Stimulated activated CD4-positive, alpha-beta T cell treated with anti-CD3 and anti-CD28 coated beads, TNF-alpha, amount 100 ng/mL, for 48 hours (primary cell): ENCODE measurements at regions not wholly inside any gene's neighbourhood (a gene's known extent, or its start where the extent isn't known, plus 50 kb on each side); places are given as distances from the start of the nearest gene placed in this dataset.
"Not testable (repeated sequence)": the region's sequence is repeated elsewhere in the genome, so short reads cannot be mapped to it uniquely, and the experiment has no call there.

Experiments used
- DNase-seq, 3 donors: peaks; one replicate each; pipeline ENCODE4 v3.0.0-alpha.2; 2020; ENCODE audit warnings: low read depth in 3 of 3

- DNase-seq, result no peak
These were observed 162.8 kb downstream of the SMAD6 start for GRCh38 chr15:66864871-66865281.

- no peak for DNase-seq
These were observed 163.9 kb downstream of the SMAD6 start for GRCh38 chr15:66865622-66866611.

GRCh38 chr15:66866656-66867055 is 164.6 kb downstream of the SMAD6 start:
- DNase-seq, result no peak

GRCh38 chr15:66868918-66869317 is 166.9 kb downstream of the SMAD6 start:
- no peak for DNase-seq

GRCh38 chr15:66870880-66871388 is 168.9 kb downstream of the SMAD6 start:
- DNase-seq, result no peak

GRCh38 chr15:66872405-66872804 is 170.4 kb downstream of the SMAD6 start:
- no peak for DNase-seq

- DNase-seq, result not testable (repeated sequence)
These were observed 171.3 kb downstream of the SMAD6 start for GRCh38 chr15:66873331-66873730.

- no peak for DNase-seq
These were observed 171.8 kb downstream of the SMAD6 start for GRCh38 chr15:66873856-66874255.

- DNase-seq, result no peak
These were observed 173.8 kb downstream of the SMAD6 start for GRCh38 chr15:66875588-66876420.

GRCh38 chr15:66876421-66876730 is 174.3 kb downstream of the SMAD6 start:
- DNase-seq, result no peak

GRCh38 chr15:66876731-66877476 is 174.9 kb downstream of the SMAD6 start:
- no peak for DNase-seq

- no peak for DNase-seq
These were observed 175.6 kb downstream of the SMAD6 start for GRCh38 chr15:66877477-66878271.

GRCh38 chr15:66878761-66879160 is 176.7 kb downstream of the SMAD6 start:
- DNase-seq, result no peak

- no peak for DNase-seq
These were observed 177.7 kb downstream of the SMAD6 start for GRCh38 chr15:66879531-66880368.

GRCh38 chr15:66880380-66881155 is 178.5 kb downstream of the SMAD6 start:
- no peak for DNase-seq

GRCh38 chr15:66881173-66881905 is 179.3 kb downstream of the SMAD6 start:
- DNase-seq, result no peak

- DNase-seq, result no peak
These were observed 180.4 kb downstream of the SMAD6 start for GRCh38 chr15:66882251-66883020.
